Limb (tissue), 2 donors: ENCODE measurements at regions not wholly inside any gene's neighbourhood (a gene's known extent, or its start where the extent isn't known, plus 50 kb on each side); places are given as distances from the start of the nearest gene placed in this dataset.

Experiments used
- DNase-seq, 2 donors: peaks; one replicate each; pipeline ENCODE4 v3.0.0-alpha.2; 2016; ENCODE audit errors: extremely low spot score in 2 of 2

GRCh38 chr4:1499465-1499864 is 93.2 kb upstream of the NKX1-1 start:
- no peak for DNase-seq

GRCh38 chr4:1497189-1497801 is 91.1 kb upstream of the NKX1-1 start:
- no peak for DNase-seq

GRCh38 chr4:1496116-1496642 is 89.9 kb upstream of the NKX1-1 start:
- DNase-seq = no peak

GRCh38 chr4:1495416-1496115 is 89.3 kb upstream of the NKX1-1 start:
- no peak for DNase-seq

- no peak for DNase-seq
These were observed 88.4 kb upstream of the NKX1-1 start for GRCh38 chr4:1494416-1495315.

GRCh38 chr4:1493540-1494287 is 87.5 kb upstream of the NKX1-1 start:
- DNase-seq = no peak

- no peak for DNase-seq
These were observed 86.7 kb upstream of the NKX1-1 start for GRCh38 chr4:1492651-1493539.

GRCh38 chr4:1492142-1492457 is 85.9 kb upstream of the NKX1-1 start:
- no peak for DNase-seq

GRCh38 chr4:1491328-1492141 is 85.3 kb upstream of the NKX1-1 start:
- DNase-seq = no peak

GRCh38 chr4:1490654-1491327 is 84.5 kb upstream of the NKX1-1 start:
- no peak for DNase-seq

- DNase-seq = no peak
These were observed 83.9 kb upstream of the NKX1-1 start for GRCh38 chr4:1490011-1490653.

- DNase-seq = no peak
These were observed 83.4 kb upstream of the NKX1-1 start for GRCh38 chr4:1489639-1489995.

- DNase-seq = no peak
These were observed 82.8 kb upstream of the NKX1-1 start for GRCh38 chr4:1488831-1489638.

GRCh38 chr4:1488357-1488756 is 82.1 kb upstream of the NKX1-1 start:
- DNase-seq = no peak

- no peak for DNase-seq
These were observed 81.5 kb upstream of the NKX1-1 start for GRCh38 chr4:1487761-1488160.

GRCh38 chr4:1487106-1487505 is 80.9 kb upstream of the NKX1-1 start:
- DNase-seq = no peak

- no peak for DNase-seq
These were observed 79.0 kb upstream of the NKX1-1 start for GRCh38 chr4:1485280-1485679.

- DNase-seq = no peak
These were observed 74.5 kb upstream of the NKX1-1 start for GRCh38 chr4:1480720-1481119.
